SH-SY5Y (cell line): ENCODE measurements at regions not wholly inside any gene's neighbourhood (a gene's known extent, or its start where the extent isn't known, plus 50 kb on each side); places are given as distances from the start of the nearest gene placed in this dataset.

Source experiments
- GATA2 ChIP-seq: IDR thresholded peaks from 2 replicates; pipeline ENCODE4 v1.6.1; 2011; ENCODE audit warnings: mild to moderate bottlenecking, low read depth, low read length
- GATA3 ChIP-seq: IDR thresholded peaks from 2 replicates; pipeline ENCODE4 v1.6.1; 2011; ENCODE audit warnings: low read depth, mild to moderate bottlenecking, low read length, moderate library complexity

GRCh38 chr18:57941841-57942489, 102.1 kb upstream of the NEDD4L start:
- no peak for TF ChIP-seq GATA3
- TF ChIP-seq GATA2 = no peak

- TF ChIP-seq GATA2 (no peak), GATA3 (no peak)
Observed at GRCh38 chr18:57940166-57940660, 103.8 kb upstream of the NEDD4L start.

GRCh38 chr18:57931038-57931437, 113.0 kb upstream of the NEDD4L start:
- no peak for TF ChIP-seq GATA2
- no peak for TF ChIP-seq GATA3

GRCh38 chr18:57930476-57930875, 113.5 kb upstream of the NEDD4L start:
- TF ChIP-seq GATA3 (no peak), GATA2 (no peak)

- TF ChIP-seq GATA3 (no peak), GATA2 (no peak)
Observed at GRCh38 chr18:57929922-57930321, 114.1 kb upstream of the NEDD4L start.

GRCh38 chr18:57928466-57928865, 115.6 kb upstream of the NEDD4L start:
- TF ChIP-seq GATA2 = no peak
- TF ChIP-seq GATA3 = no peak

GRCh38 chr18:57927511-57927910, 116.5 kb upstream of the NEDD4L start:
- no peak for TF ChIP-seq GATA3
- no peak for TF ChIP-seq GATA2

- TF ChIP-seq GATA2 (no peak), GATA3 (no peak)
Observed at GRCh38 chr18:57925706-57926105, 118.3 kb upstream of the NEDD4L start.

GRCh38 chr18:57923611-57924010, 120.4 kb upstream of the NEDD4L start:
- TF ChIP-seq GATA2 (no peak), GATA3 (no peak)

GRCh38 chr18:57922885-57923284, 119.8 kb upstream of the ATP8B1 start:
- TF ChIP-seq GATA3 = no peak
- TF ChIP-seq GATA2 = no peak

- no peak for TF ChIP-seq GATA2
- no peak for TF ChIP-seq GATA3
Observed at GRCh38 chr18:57921708-57922107, 118.6 kb upstream of the ATP8B1 start.

- no peak for TF ChIP-seq GATA2
- no peak for TF ChIP-seq GATA3
Observed at GRCh38 chr18:57920036-57920435, 116.9 kb upstream of the ATP8B1 start.

GRCh38 chr18:57918601-57919000, 115.5 kb upstream of the ATP8B1 start:
- TF ChIP-seq GATA3 = no peak
- no peak for TF ChIP-seq GATA2

- TF ChIP-seq GATA2 (no peak), GATA3 (no peak)
Observed at GRCh38 chr18:57916684-57917083, 113.6 kb upstream of the ATP8B1 start.

- TF ChIP-seq GATA2 (no peak), GATA3 (no peak)
Observed at GRCh38 chr18:57915865-57916582, 112.9 kb upstream of the ATP8B1 start.

- TF ChIP-seq GATA2 (no peak), GATA3 (no peak)
Observed at GRCh38 chr18:57915248-57915647, 112.1 kb upstream of the ATP8B1 start.
